ENCODE measurements at regions not wholly inside any gene's neighbourhood (a gene's known extent, or its start where the extent isn't known, plus 50 kb on each side); places are given as distances from the start of the nearest gene placed in this dataset.

- no peak for TF ChIP-seq CTCF (optimal IDR thresholded peaks at IDR 0.05 in 1 of 3, IDR thresholded peaks at IDR 0.05 in 1 of 3, conservative IDR thresholded peaks at IDR 0.05 in 1 of 3; ENCODE audit: extremely low read depth in 1 of 3, insufficient read depth in 2 of 3, low read length in 3 of 3)
- TF ChIP-seq EZH2 (IDR thresholded peaks at IDR 0.05; ENCODE audit: low read length), result no peak
These were observed 961.8 kb downstream of the SH3BGRL start for GRCh38 chrX:82163701-82164100.
